Brain pericyte (primary cell): ENCODE measurements at regions not wholly inside any gene's neighbourhood (a gene's known extent, or its start where the extent isn't known, plus 50 kb on each side); places are given as distances from the start of the nearest gene placed in this dataset.

Experiments
- DNase-seq: peaks from one replicate; pipeline ENCODE4 v3.0.0-alpha.2; 2012; ENCODE audit warnings: low read depth, low spot score

- DNase-seq = no peak
These were observed 323.3 kb upstream of the RTL1 start for GRCh38 chr14:101226603-101227425.

DNA sequence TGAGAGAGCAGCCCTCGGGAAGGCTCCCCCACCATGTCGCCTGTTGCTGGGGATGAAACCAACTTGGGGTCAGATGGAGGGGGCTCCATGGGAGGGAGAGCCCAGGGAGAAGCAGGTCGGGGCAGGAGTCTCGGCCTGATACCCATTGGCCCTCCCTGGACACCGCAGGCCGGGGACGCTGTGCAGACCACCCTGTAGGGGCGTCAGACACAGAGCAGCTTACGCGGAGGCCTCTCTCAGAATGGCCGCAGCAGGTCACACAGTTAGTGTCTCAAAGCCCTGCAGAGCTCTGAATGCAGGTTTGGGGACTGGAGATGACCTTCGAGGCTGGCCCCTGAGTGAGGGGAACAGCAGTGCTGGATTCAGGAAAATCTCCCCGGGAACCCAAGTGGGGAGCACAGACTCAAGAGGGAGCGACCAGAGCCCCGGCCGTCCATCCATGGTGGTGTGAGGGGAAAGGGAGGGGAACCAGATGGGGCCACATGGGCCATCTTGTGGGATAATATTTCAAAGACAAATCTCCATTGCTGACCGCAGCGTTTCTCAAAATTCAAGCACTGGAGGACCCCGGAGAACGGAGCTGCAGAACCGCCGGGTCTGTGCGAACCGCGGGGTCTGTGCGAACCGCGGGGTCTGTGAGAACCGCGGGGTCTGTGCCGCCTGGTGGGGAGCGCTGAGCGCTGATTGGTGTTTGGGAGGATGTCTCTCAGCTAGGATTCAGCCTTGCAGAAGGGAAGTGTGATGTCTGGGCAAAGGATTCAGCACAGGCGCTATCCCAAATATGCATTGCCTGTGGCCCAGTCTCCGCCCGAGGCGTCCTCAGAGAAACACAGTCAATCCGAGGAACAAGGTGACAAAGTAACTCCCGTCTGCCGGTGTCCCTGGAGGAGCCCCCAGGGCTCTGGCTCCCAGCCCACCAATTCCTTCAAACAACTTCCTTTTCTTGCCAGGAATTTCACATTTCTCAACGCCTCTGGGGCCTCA, 324.4 kb upstream of the RTL1 start:
- DNase-seq = no peak

DNA sequence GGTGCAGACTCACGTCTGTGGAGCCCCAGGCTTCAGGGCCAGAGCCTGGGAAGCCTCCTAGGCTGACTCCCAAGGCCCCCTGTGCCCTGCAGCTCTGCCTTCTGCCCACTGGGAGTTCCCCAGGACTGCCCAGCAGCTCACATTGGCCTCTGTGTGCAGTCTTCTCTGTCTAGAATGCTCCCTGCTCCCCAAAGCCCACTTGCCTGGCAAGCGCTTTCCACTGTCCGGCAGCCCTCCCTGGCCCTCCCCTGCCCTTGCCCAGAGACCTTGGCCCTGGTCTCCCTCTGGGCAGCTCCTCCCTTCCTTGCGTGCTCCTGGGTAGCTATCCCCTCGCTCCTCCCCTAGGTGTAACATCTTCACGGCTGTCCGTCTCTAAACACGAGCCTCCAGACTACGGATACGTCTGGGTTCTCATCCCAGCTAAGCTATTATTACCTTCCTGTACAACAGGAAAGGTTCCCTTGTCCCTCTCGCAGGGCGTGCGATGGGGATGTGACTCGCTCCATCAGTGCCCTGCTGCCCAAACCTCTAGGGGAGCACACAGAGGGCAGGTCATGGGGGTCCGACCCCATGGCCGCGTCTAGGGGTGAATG, 325.5 kb upstream of the RTL1 start:
- no peak for DNase-seq

DNA sequence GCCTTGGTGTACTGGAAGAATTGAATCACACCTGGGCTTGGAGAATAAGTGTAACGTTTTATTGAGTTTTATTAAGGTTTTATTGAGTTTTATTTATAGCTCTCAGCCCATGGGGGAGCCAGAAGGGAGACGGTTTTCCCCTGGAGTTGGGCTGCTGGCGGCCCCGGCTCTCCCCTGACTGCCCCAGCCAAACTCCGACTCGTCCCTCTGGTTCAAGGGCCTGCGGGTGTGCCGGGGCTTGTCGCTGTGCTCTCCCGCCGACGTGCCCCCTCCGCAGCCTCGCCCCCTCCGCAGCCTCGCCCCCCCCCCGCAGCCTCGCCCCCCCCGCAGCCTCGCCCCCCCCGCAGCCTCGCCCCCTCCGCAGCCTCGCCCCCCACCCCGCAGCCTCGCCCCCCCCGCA, 326.1 kb upstream of the RTL1 start:
- DNase-seq = no peak

GRCh38 chr14:101230161-101230850, 326.8 kb upstream of the RTL1 start:
- DNase-seq = no peak

DNA sequence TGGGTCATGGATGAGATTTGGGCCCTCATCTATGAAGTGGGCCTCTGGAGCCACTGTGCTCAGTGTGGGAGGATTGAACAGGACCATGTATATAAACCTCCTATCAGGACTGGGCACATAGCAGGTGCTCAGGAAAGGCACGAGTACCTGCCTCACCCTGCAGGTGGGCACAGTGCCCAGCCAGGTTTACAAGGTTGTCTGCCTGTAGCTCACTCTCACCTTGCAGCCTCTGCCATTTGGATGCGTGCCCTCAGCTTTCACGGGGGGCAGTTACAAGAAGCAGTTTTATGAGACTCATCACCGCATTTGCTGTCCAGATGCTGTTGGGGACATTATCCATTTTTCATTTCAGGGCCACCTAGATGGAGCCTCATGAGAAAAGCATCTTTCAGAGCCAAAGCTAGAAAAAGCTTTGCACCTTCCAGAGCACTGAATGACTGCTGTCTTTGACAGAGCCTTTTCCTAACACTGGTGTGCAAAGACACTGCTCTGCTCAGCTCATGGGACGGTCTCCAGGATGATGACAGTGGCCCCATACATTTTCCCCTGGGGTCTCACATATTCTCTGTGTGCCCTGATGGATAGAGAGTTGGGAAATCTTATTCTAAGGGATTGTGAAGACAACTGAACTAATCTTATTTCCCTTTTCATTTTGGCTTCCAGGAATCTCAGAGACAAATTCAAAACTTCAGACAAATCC, 327.5 kb upstream of the RTL1 start:
- DNase-seq = no peak

- no peak for DNase-seq
These were observed 328.3 kb upstream of the RTL1 start for GRCh38 chr14:101231828-101232227.

DNA sequence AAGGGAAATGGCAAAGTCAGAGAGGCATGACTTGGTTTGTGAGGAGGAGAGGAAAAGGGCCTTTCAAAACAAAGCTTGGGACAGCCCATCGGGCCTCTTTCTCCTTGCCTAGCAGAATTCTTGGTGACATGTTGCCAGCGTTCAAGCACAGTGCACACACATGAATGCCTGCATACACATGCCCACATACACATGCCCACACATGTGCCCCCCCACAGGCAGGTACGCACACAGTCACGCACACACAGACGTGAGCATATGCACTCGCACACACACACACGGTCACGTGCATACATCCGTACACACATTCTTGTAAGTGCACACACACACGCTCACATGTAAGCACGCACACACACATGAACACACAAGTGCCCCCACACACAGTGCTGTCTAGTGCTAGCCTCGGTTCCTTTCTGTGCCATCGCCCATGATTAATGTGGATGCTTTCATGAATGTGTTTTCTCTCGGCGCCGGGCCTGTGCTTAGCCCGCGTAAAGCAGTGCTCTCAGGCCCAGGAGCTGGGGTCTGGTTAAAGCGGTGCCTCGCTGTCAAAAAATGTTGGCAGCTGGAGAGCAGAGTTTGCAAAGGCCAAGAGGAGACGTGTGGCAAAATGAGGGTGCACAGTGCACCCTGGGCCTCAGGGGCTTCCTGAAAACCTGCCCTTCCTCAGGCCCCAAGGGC, 328.8 kb upstream of the DIO3 start:
- DNase-seq = no peak

DNA sequence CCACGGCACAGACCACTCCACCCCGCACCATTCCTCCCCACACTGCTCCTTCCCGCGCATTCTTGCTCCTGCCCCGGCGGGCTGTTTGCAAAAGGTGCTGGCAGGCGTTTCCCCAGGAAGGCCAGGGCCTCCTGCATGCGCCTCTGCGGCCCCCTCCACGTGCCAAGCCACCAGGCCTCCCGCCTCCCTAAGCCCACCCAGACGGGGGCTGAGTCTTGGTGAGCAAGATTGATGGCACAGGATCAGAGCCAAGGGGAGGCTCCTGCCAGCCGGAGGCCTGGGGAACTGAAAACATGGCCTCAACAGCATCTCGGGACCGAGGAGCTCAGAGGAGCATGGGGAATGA, 328.3 kb upstream of the DIO3 start:
- DNase-seq = no peak

- no peak for DNase-seq
These were observed 327.9 kb upstream of the DIO3 start for GRCh38 chr14:101233391-101233790.

GRCh38 chr14:101233808-101234207, 327.5 kb upstream of the DIO3 start:
- DNase-seq = no peak

- DNase-seq = no peak
These were observed 326.9 kb upstream of the DIO3 start for GRCh38 chr14:101234244-101234937.

GRCh38 chr14:101234999-101235334, 326.3 kb upstream of the DIO3 start:
- DNase-seq = no peak

GRCh38 chr14:101235335-101236103, 325.8 kb upstream of the DIO3 start:
- no peak for DNase-seq

- DNase-seq = no peak
These were observed 324.6 kb upstream of the DIO3 start for GRCh38 chr14:101236496-101237251.

DNA sequence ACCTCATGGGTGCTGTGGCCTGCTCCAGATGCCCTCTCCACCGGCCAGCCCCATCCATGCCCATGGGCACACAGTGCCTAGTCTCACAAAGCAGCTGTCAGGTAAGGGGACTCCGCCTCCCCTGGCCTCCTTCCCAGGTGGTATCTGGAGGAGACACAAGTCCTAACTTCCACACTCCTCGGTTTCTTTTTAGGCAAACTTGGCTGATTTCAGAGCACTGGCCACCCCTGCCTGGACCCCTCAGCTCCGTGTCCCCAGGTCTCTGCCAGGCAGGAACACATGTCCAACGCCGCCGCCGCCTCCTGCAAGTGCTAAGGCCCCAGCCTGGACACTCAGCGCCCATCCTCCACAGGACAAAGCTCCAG, 324.1 kb upstream of the DIO3 start:
- DNase-seq = no peak

- no peak for DNase-seq
These were observed 322.2 kb upstream of the DIO3 start for GRCh38 chr14:101239065-101239464.

GRCh38 chr14:101241147-101241546, 320.1 kb upstream of the DIO3 start:
- no peak for DNase-seq
